ENCODE measurements at regions not wholly inside any gene's neighbourhood (a gene's known extent, or its start where the extent isn't known, plus 50 kb on each side); places are given as distances from the start of the nearest gene placed in this dataset.
"Not testable (repeated sequence)": the region's sequence is repeated elsewhere in the genome, so short reads cannot be mapped to it uniquely, and the experiment has no call there.

GRCh38 chr7:76932957-76933356, 99.2 kb downstream of the SPDYE17 start:
- TF ChIP-seq, protein P1, sequence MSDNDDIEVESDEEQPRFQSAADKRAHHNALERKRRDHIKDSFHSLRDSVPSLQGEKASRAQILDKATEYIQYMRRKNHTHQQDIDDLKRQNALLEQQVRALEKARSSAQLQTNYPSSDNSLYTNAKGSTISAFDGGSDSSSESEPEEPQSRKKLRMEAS (IDR thresholded peaks at IDR 0.05; ENCODE audit: insufficient read depth, insufficient read length): not testable (repeated sequence)
- TF ChIP-seq, protein P2, sequence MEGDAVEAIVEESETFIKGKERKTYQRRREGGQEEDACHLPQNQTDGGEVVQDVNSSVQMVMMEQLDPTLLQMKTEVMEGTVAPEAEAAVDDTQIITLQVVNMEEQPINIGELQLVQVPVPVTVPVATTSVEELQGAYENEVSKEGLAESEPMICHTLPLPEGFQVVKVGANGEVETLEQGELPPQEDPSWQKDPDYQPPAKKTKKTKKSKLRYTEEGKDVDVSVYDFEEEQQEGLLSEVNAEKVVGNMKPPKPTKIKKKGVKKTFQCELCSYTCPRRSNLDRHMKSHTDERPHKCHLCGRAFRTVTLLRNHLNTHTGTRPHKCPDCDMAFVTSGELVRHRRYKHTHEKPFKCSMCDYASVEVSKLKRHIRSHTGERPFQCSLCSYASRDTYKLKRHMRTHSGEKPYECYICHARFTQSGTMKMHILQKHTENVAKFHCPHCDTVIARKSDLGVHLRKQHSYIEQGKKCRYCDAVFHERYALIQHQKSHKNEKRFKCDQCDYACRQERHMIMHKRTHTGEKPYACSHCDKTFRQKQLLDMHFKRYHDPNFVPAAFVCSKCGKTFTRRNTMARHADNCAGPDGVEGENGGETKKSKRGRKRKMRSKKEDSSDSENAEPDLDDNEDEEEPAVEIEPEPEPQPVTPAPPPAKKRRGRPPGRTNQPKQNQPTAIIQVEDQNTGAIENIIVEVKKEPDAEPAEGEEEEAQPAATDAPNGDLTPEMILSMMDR (IDR thresholded peaks at IDR 0.05; ENCODE audit: extremely low read depth in 1 of 2, insufficient read depth in 1 of 2, low read depth in 1 of 2, low read length in 2 of 2): not testable (repeated sequence)
- not testable (repeated sequence) for TF ChIP-seq POLR2A (IDR thresholded peaks at IDR 0.05; ENCODE audit: low read depth, low read length); JUN (IDR thresholded peaks at IDR 0.05; ENCODE audit: borderline replicate concordance, insufficient read depth, insufficient read length, low read depth); EZH2 (IDR thresholded peaks at IDR 0.05; ENCODE audit: borderline replicate concordance, low read depth, low read length, severe bottlenecking)

Data from endothelial cell of umbilical vein (primary cell).